SJSA1 (cell line): ENCODE measurements at regions not wholly inside any gene's neighbourhood (a gene's known extent, or its start where the extent isn't known, plus 50 kb on each side); places are given as distances from the start of the nearest gene placed in this dataset.

ENCODE experiments used
- DNase-seq, 2 experiments: peaks; one replicate each; pipeline ENCODE4 v3.0.0-alpha.2; 2015 to 2020; ENCODE audit warnings: low spot score in 2 of 2, low read depth in 1 of 2
- H3K27ac ChIP-seq: fragments of 250-450 bp; sonication (Bioruptor Pico); 2 replicates; pipeline ENCODE4 v1.5.1; 2020; ENCODE audit warnings: mild to moderate bottlenecking, moderate library complexity
- H3K27me3 ChIP-seq: fragments of 250-450 bp; sonication (Bioruptor Pico); replicated peaks from 2 replicates; pipeline ENCODE4 v1.5.1; 2020; ENCODE audit warnings: mild to moderate bottlenecking, moderate library complexity
- H3K36me3 ChIP-seq: fragments of 250-450 bp; sonication (Bioruptor Pico); 2 replicates; pipeline ENCODE4 v1.5.1; 2020; ENCODE audit warnings: mild to moderate bottlenecking
- H3K4me1 ChIP-seq: fragments of 250-450 bp; sonication (Bioruptor Pico); replicated peaks from 2 replicates; pipeline ENCODE4 v1.6.1; 2021; ENCODE audit warnings: mild to moderate bottlenecking
- H3K4me3 ChIP-seq: fragments of 250-450 bp; sonication (Bioruptor Pico); 2 replicates; pipeline ENCODE4 v1.5.1; 2020; ENCODE audit warnings: mild to moderate bottlenecking
- H3K9me3 ChIP-seq: fragments of 250-450 bp; sonication (Bioruptor Pico); replicated peaks from 2 replicates; pipeline ENCODE4 v1.5.1; 2020; ENCODE audit warnings: mild to moderate bottlenecking

- Histone ChIP-seq H3K27ac (no peak overlapping the region), H3K36me3 (no peaks in the 10 kb centered on the region), H3K9me3 (no peaks in the 10 kb centered on the region; the same call in 1 of the 2 replicates), H3K4me3 (no peak overlapping the region), H3K27me3 (no peaks in the 10 kb centered on the region), H3K4me1 (no peaks in the 10 kb centered on the region)
- no peak for DNase-seq
Measured at GRCh38 chr10:130542761-130543160, 406.6 kb downstream of the GLRX3 start.

- no peak overlapping the region for H3K27ac ChIP-seq
- no peak overlapping the region for H3K4me3 ChIP-seq
- H3K36me3 ChIP-seq = no peaks in the 10 kb centered on the region
- no peaks in the 10 kb centered on the region for H3K27me3 ChIP-seq
- no peaks in the 10 kb centered on the region for H3K4me1 ChIP-seq
- no peak for DNase-seq
- H3K9me3 ChIP-seq = peaks cover 2% of the 10 kb centered on the region; the same call in 1 of the 2 replicates
Measured at GRCh38 chr10:130543794-130544193, 407.6 kb downstream of the GLRX3 start.

DNA sequence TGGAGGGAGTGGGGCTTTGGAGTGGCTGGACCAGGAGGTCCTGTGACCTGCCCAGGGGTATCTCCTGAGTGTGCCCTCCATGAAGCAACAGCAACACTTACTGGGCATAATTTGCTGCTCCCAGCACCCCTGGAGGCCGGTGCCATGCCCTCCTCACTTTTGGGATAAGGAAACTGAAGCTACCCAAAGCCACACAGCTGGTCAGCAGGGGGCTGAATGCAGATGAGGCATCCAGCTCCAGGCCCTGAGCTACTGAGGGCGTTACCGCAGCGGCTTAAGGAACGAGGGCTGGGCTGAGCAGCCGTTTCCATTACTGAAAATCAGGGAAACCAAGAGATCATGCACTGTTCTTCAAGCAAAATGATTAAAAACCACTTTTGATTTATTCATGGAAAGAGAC lies 408.9 kb downstream of the GLRX3 start:
- H3K9me3 ChIP-seq = peaks cover 2% of the 10 kb centered on the region; the same call in 1 of the 2 replicates
- H3K36me3 ChIP-seq = no peaks in the 10 kb centered on the region
- no peak for DNase-seq

GRCh38 chr10:130545697-130546096 lies 409.5 kb downstream of the GLRX3 start:
- no peak overlapping the region for H3K27ac ChIP-seq

More for the DNA sequence above, 408.9 kb downstream of the GLRX3 start:
- no peak overlapping the region for H3K27ac ChIP-seq
- H3K27me3 ChIP-seq = no peaks in the 10 kb centered on the region
- no peaks in the 10 kb centered on the region for H3K4me1 ChIP-seq
- no peak overlapping the region for H3K4me3 ChIP-seq

DNA sequence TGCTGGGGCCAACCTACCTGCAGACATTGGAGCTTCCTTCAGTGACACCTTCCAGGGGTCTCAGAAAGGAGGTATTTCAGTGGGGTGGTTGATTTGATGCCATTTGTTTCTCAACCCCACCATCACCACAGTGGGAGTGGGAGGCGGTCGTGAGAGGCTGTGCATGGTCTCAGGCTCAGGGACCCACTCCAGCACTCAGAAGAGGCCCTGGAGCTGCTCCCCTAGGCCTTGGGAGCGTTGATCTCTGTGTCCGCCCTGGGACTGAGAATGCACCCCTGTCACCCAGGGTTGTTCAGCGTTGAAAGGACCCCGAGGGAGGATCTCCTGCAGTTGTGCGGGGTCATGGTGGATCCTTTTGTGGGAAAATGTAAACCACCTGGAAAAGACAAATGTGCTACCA lies 410.6 kb downstream of the GLRX3 start:
- DNase-seq = no peak
- Histone ChIP-seq H3K9me3 (peaks cover 2% of the 10 kb centered on the region; the same call in 1 of the 2 replicates), H3K4me3 (no peak overlapping the region), H3K27me3 (no peaks in the 10 kb centered on the region), H3K36me3 (no peaks in the 10 kb centered on the region), H3K4me1 (no peaks in the 10 kb centered on the region), H3K27ac (no peak overlapping the region)

More at GRCh38 chr10:130545697-130546096, 409.5 kb downstream of the GLRX3 start:
- Histone ChIP-seq H3K4me1 (no peaks in the 10 kb centered on the region), H3K27me3 (no peaks in the 10 kb centered on the region), H3K36me3 (no peaks in the 10 kb centered on the region), H3K9me3 (peaks cover 2% of the 10 kb centered on the region; the same call in 1 of the 2 replicates), H3K4me3 (no peak overlapping the region)
- no peak for DNase-seq

DNA sequence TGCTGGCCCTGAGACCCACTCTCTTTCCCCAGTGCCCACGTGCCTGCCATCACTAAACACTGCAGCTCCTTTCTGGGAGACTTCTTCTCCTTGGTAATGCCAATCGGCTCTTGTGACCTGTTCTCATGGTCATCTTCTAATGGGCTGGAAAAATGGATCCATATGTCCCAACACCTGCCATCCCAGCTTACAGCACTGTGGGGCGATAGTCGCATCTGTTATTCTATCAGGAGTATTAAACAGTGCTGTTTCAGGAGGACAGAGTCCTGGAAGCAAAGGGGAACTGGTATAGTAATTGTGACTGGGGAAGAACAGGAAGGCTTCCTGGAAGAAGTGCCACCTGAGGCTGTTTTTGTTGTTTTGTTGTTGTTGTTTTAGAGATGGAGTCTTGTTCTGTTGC lies 411.2 kb downstream of the GLRX3 start:
- H3K9me3 ChIP-seq = peaks cover 5% of the 10 kb centered on the region; the same call in 1 of the 2 replicates
- no peaks in the 10 kb centered on the region for H3K36me3 ChIP-seq
- H3K4me3 ChIP-seq = no peak overlapping the region
- H3K4me1 ChIP-seq = no peaks in the 10 kb centered on the region
- no peaks in the 10 kb centered on the region for H3K27me3 ChIP-seq
- DNase-seq = no peak
- no peak overlapping the region for H3K27ac ChIP-seq

DNA sequence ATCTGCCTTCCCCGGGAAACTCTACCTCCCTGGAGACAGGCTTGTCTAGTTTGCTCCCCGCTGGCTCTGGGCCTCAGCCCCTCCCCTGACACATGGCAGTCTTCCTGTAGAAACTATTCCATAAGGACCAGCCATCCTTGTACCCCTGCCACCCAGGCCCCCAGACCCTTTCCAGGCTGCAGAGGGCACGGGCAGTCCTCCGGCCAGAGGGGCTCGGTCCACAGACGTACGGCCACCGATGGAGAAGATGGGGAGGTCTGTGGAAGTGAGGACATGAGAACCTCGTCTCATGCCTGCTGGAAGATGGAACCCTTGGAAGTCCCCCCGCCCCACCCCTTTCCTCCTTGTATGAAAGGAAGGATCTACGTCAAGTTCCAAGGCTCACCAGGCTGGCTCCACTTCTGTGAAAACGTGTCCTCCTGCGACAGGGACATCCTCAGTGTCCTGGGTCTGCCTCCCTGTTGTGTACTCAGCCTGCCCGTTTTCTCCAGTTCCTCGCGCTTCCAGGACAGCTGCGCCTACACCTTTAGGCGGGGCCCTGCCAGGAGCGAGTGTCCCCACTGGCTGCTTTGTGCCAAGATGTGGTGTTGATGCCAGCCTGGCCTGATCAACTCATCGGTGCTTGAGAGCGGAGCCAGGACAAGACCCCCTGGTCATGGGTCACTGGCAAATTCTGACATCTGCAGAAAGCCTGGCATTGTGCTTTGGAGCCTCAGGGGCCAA lies 414.9 kb downstream of the GLRX3 start:
- Histone ChIP-seq H3K9me3 (peaks cover 5% of the 10 kb centered on the region; the same call in 1 of the 2 replicates), H3K27ac (no peak overlapping the region), H3K4me3 (no peak overlapping the region), H3K36me3 (no peaks in the 10 kb centered on the region), H3K4me1 (no peaks in the 10 kb centered on the region), H3K27me3 (no peaks in the 10 kb centered on the region)
- no peak for DNase-seq

GRCh38 chr10:130551676-130552075 lies 415.5 kb downstream of the GLRX3 start:
- Histone ChIP-seq H3K27me3 (no peaks in the 10 kb centered on the region), H3K9me3 (peaks cover 5% of the 10 kb centered on the region; the same call in 1 of the 2 replicates), H3K4me1 (no peaks in the 10 kb centered on the region), H3K36me3 (no peaks in the 10 kb centered on the region), H3K4me3 (no peak overlapping the region), H3K27ac (no peak overlapping the region)
- DNase-seq = no peak

DNA sequence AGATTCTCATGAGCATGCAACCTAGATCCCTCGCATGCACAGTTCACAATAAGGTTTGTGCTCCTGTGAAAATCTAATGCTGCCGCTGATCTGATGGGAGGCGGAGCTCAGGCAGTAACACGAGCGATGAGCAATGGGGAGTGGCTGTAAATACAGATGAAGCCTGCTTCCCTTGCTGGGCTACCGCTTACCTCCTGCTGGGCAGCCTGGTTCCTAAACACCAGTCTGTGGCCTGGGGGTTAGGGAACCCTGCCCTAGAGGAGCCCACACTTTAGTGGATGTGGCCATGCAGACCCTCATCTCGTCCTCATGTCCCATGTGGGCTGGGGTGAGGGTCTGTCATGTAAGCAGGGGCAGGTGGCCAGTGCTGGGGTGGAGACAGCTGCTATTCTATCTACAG lies 417.6 kb downstream of the GLRX3 start:
- H3K36me3 ChIP-seq = no peaks in the 10 kb centered on the region
- DNase-seq = no peak
- H3K4me3 ChIP-seq = no peak overlapping the region
- no peak overlapping the region for H3K27ac ChIP-seq
- no peaks in the 10 kb centered on the region for H3K27me3 ChIP-seq
- no peaks in the 10 kb centered on the region for H3K4me1 ChIP-seq
- peaks cover 3% of the 10 kb centered on the region; the same call in 1 of the 2 replicates for H3K9me3 ChIP-seq

DNA sequence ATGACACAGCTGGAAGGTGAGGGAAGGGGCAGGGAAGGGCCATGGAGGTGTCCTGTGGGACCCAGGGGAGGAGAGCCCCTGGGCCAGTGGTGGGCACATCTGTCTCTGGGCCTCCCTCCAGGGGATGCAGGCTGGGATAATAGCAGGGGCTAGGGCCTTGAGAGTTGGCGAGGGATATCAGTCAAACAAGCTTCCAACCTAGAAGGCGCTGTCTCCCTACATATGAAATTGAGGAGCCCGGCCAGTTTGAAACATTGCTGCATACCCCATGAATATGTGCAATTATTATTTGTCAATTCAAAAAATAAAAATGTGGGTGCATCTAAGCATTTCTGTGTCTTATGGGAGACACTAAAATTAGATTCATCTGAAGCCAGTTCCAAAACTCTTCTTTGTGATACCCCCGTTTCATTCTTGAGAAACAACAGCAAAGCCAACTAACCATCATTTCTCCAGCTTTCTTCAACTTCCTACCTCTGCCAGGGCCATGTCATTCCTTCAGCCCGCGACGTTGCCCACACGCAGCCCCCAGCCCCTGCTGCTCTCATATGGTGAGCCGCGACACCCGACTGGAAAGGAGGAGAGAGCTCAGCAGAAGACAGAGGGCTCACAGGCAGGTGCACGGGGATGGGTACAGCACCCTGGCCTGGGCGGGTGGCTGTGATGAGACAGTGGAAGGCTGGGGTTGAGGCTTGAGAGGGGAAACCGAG lies 418.7 kb downstream of the GLRX3 start:
- H3K9me3 ChIP-seq = peaks cover 3% of the 10 kb centered on the region; the same call in 1 of the 2 replicates
- H3K36me3 ChIP-seq = no peaks in the 10 kb centered on the region
- no peak for DNase-seq
- no peak overlapping the region for H3K27ac ChIP-seq
- no peaks in the 10 kb centered on the region for H3K27me3 ChIP-seq
- H3K4me1 ChIP-seq = no peaks in the 10 kb centered on the region
- H3K4me3 ChIP-seq = no peak overlapping the region

GRCh38 chr10:130555411-130555750 lies 419.2 kb downstream of the GLRX3 start:
- no peaks in the 10 kb centered on the region for H3K36me3 ChIP-seq
- no peaks in the 10 kb centered on the region for H3K4me1 ChIP-seq
- no peak for DNase-seq
- H3K27me3 ChIP-seq = no peaks in the 10 kb centered on the region
- H3K27ac ChIP-seq = no peak overlapping the region
- H3K9me3 ChIP-seq = peaks cover 3% of the 10 kb centered on the region; the same call in 1 of the 2 replicates
- no peak overlapping the region for H3K4me3 ChIP-seq

DNA sequence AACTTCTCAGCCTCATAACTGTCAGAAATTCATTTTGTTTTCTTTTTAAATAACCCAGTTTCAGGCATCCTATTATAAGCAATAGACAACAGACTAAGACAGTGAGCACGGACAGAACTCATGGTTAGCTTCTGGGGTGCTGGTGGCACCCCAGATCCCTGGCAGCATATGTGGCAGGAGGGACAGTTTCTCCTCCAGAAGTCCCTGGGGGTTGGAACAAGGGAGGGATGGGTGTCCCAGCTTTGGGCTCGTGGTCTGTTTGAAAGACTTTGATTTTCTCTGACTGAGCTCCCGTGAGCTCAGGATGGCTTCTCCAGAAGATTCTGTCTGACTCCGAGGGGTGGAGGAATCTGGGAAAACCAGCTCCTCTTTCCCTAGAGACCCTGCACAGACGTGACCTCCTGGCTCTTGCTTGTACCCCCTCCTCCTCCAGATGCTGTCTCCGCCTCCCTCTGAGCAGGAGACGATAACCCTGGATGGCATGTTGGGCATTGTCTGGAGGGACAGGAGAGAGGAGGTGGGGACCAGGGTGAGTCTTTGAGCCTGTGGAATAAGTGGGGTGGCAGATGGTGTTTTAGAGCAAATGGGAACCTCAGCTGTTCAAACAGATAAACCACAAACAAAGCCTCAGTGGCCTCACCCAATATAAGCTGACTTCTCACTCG lies 421.1 kb downstream of the GLRX3 start:
- Histone ChIP-seq H3K27me3 (no peaks in the 10 kb centered on the region), H3K4me3 (no peak overlapping the region), H3K4me1 (no peaks in the 10 kb centered on the region), H3K9me3 (peaks cover under 1% of the 10 kb centered on the region; the same call in 1 of the 2 replicates), H3K27ac (no peak overlapping the region), H3K36me3 (no peaks in the 10 kb centered on the region)
- no peak for DNase-seq

GRCh38 chr10:130558746-130559546 lies 422.8 kb downstream of the GLRX3 start:
- no peak overlapping the region for H3K27ac ChIP-seq
- H3K27me3 ChIP-seq = no peaks in the 10 kb centered on the region
- no peaks in the 10 kb centered on the region; the same call in 1 of the 2 replicates for H3K9me3 ChIP-seq
- H3K4me1 ChIP-seq = no peaks in the 10 kb centered on the region
- DNase-seq = no peak
- H3K4me3 ChIP-seq = no peak overlapping the region
- no peaks in the 10 kb centered on the region for H3K36me3 ChIP-seq
